Testis (tissue), 2 donors: ENCODE measurements at regions not wholly inside any gene's neighbourhood (a gene's known extent, or its start where the extent isn't known, plus 50 kb on each side); places are given as distances from the start of the nearest gene placed in this dataset.

ENCODE experiments used
- DNase-seq: peaks from one replicate; pipeline ENCODE4 v3.0.0-alpha.2; 2019
- H3K27ac ChIP-seq, 2 donors: fragments of 200-600 bp; sonication (generic); one replicate each; pipeline ENCODE4 v1.5.1; 2019
- H3K27me3 ChIP-seq: fragments of 200-600 bp; sonication (generic); one replicate; pipeline ENCODE4 v1.5.1; 2019
- H3K36me3 ChIP-seq: fragments of 200-600 bp; sonication (generic); one replicate; pipeline ENCODE4 v1.5.1; 2017; ENCODE audit warnings: low read depth; ENCODE audit errors: missing control alignments
- H3K4me1 ChIP-seq: fragments of 200-600 bp; sonication (generic); one replicate; pipeline ENCODE4 v1.5.1; 2019
- H3K4me3 ChIP-seq, 2 donors: fragments of 200-600 bp; sonication (generic); one replicate each; pipeline ENCODE4 v1.5.1; 2017 to 2019
- H3K9me3 ChIP-seq: fragments of 200-600 bp; sonication (generic); one replicate; pipeline ENCODE4 v1.5.1; 2017
- POLR2A ChIP-seq: fragments of 450-650 bp; IDR thresholded peaks from one replicate; pipeline ENCODE4 v1.6.1; 2017; ENCODE audit warnings: antibody characterized with exemption, mild to moderate bottlenecking, moderate library complexity
- WGBS, 2 donors: methylation state at CpG; one replicate each; pipeline ENCODE4 v1.1.5; 2018; 5-methylcytosine and 5-hydroxymethylcytosine counted together
- intact Hi-C: fragments of 100-400 bp; cut with DNase I; formaldehyde crosslinking; loops from one replicate; pipeline ENCODE4 v1.15.1; 2023; ENCODE audit warnings: low total_unique reads
- TF ChIP-seq, protein P1 (sequence below), 3 experiments: fragments of 450-650 bp in 2 of 3; fragments of 200-600 bp in 1 of 3; sonication (generic) in 1 of 3; IDR thresholded peaks; one replicate each; pipeline ENCODE4 v1.5.1; 2016 to 2019; ENCODE audit warnings: antibody characterized with exemption in 3 of 3, mild to moderate bottlenecking in 2 of 3, moderate library complexity in 1 of 3

DNA sequence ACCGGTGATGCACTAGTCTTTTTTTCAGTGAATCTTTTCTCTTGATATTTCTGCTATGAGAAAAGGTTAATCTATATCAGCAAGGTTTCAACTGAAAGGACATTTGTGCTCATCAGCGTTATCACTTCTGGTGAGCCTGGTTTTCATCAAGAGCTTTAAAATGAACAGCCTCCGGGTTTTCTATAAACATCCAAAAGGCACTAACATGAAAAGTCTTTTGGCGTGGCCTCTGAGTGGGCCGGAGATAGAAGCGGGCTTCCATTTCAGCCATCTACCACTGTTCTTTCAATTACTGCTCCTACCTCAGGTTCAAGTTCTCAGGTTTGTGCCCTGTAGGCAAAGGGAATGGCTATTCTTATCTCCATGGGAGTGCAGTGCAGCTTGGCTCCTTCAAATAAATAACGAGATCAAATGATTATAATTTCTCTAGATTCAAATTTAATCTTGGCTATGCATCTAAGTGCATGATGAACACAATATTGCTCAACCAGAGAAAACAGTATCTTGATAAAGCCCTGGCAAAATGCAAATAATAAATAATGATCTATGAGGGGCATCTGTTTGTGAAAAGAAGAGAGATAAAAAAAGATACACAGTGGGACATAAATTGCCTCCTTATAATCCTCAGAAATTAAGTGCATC is 314.8 kb downstream of the CDH2 start:
- H3K27ac ChIP-seq: no peak overlapping the region
- no peaks in the 10 kb centered on the region for H3K27me3 ChIP-seq
- intact Hi-C loops: no loop called here
- H3K4me1 ChIP-seq: no peaks in the 10 kb centered on the region
- H3K9me3 ChIP-seq: no peaks in the 10 kb centered on the region
- WGBS, 2 donors: 68 to 82% methylated on average over 7 of the region's 7 CpGs
- DNase-seq: no peak
- no peak for TF ChIP-seq POLR2A
- TF ChIP-seq, protein P1, sequence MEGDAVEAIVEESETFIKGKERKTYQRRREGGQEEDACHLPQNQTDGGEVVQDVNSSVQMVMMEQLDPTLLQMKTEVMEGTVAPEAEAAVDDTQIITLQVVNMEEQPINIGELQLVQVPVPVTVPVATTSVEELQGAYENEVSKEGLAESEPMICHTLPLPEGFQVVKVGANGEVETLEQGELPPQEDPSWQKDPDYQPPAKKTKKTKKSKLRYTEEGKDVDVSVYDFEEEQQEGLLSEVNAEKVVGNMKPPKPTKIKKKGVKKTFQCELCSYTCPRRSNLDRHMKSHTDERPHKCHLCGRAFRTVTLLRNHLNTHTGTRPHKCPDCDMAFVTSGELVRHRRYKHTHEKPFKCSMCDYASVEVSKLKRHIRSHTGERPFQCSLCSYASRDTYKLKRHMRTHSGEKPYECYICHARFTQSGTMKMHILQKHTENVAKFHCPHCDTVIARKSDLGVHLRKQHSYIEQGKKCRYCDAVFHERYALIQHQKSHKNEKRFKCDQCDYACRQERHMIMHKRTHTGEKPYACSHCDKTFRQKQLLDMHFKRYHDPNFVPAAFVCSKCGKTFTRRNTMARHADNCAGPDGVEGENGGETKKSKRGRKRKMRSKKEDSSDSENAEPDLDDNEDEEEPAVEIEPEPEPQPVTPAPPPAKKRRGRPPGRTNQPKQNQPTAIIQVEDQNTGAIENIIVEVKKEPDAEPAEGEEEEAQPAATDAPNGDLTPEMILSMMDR (IDR thresholded peaks at IDR 0.05): no peak
- H3K4me3 ChIP-seq: no peak overlapping the region
- no peaks in the 10 kb centered on the region for H3K36me3 ChIP-seq

DNA sequence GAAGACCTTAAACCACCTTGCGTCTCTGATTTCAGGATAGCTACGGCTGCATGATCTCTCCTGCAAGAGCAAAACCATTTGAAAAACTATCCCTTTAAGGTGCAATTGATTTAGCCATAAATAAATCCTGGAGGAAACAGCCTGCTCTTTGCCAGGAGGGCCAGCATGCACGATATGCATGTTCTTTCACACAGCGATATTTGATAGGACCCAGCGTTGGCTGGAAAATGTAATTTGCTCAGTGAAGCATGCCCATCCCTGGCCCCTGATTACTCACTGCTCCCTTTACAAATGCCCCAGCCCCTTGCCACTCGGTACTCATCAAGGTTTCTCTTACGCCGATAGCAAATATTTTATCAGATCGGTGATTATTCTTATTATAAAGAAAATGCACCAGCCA is 315.4 kb downstream of the CDH2 start:
- Histone ChIP-seq H3K4me3 (no peak overlapping the region), H3K4me1 (no peaks in the 10 kb centered on the region), H3K36me3 (no peaks in the 10 kb centered on the region), H3K27ac (no peak overlapping the region), H3K27me3 (no peaks in the 10 kb centered on the region), H3K9me3 (no peaks in the 10 kb centered on the region)
- intact Hi-C loops: no loop called here
- 69 to 72% methylated on average over 9 of the region's 9 CpGs for WGBS, 2 donors
- TF ChIP-seq POLR2A: no peak
- TF ChIP-seq, protein P1 (IDR thresholded peaks at IDR 0.05): no peak
- no peak for DNase-seq

DNA sequence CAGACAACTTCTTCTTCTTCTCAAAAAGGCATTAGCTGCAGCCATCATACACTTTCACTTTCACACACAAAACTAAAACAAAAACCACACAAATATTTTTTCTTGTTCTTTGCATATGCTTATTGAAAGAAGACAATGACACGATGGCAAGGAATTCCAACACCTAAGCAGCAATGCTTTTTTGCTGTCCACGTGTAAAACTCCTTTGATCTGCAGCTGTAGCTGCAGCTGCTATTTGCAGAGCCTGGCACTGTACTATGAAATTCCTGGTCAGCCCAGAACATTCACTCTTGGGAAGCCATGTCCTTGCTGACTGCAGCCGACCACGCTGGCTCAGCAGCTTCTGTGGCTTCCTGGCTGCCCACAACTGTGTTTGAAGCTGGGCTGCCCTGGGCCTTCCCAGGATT is 316.2 kb downstream of the CDH2 start:
- Histone ChIP-seq H3K27ac (no peak overlapping the region), H3K4me1 (no peaks in the 10 kb centered on the region), H3K36me3 (no peaks in the 10 kb centered on the region), H3K27me3 (no peaks in the 10 kb centered on the region), H3K4me3 (no peak overlapping the region), H3K9me3 (no peaks in the 10 kb centered on the region)
- TF ChIP-seq, protein P1 (IDR thresholded peaks at IDR 0.05): no peak
- no peak for TF ChIP-seq POLR2A
- intact Hi-C loops: no loop called here
- WGBS, 2 donors: 31 to 37% methylated on average over 4 of the region's 4 CpGs
- DNase-seq: no peak

DNA sequence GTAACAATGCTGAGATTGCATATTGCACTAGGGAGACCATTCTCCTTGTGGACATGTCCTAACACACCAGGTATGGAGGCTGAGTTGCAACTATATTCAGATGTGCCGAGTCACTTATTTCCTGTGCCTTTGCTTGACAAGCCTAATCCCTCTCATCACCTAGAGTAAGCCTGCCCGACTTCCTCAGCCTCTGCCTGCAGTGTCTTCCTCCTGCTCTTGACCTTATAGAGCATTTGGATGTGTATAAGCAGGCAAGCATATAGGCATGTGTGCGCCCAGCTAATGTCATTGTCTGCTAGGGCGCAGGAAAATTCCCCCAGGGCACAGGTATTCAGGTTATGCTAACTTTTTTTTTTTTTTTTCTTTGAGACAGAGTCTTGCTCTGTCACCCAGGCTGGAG is 316.9 kb downstream of the CDH2 start:
- no peaks in the 10 kb centered on the region for H3K27me3 ChIP-seq
- H3K4me3 ChIP-seq: no peak overlapping the region
- DNase-seq: no peak
- no peaks in the 10 kb centered on the region for H3K4me1 ChIP-seq
- WGBS, 2 donors: 66 to 72% methylated on average over 4 of the region's 4 CpGs
- H3K9me3 ChIP-seq: no peaks in the 10 kb centered on the region
- intact Hi-C loops: no loop called here
- TF ChIP-seq, protein P1 (IDR thresholded peaks at IDR 0.05): no peak
- TF ChIP-seq POLR2A: no peak
- H3K27ac ChIP-seq: no peak overlapping the region
- H3K36me3 ChIP-seq: no peaks in the 10 kb centered on the region

DNA sequence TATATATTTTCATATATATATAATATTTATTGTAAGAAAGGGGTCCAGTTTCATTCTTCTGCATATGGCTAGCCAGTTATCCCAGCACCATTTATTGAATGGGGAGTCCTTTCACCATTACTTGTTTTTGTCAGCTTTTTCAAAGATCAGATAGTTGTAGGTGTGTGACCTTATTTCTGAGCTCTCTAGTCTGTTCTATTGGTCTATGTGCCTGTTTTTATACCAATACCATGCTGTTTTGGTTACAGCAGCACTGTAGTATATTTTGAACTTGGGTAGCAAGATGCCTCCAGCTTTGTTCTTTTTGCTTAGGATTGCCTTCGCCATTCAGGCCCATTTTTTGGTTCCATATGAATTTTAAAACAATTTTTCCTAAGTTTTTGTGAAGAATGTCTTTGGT is 320.1 kb downstream of the CDH2 start:
- intact Hi-C loops: no loop called here
- no peak for TF ChIP-seq POLR2A
- TF ChIP-seq, protein P1 (IDR thresholded peaks at IDR 0.05): no peak
- H3K27me3 ChIP-seq: no peaks in the 10 kb centered on the region
- no peak for DNase-seq
- H3K36me3 ChIP-seq: no peaks in the 10 kb centered on the region
- no peaks in the 10 kb centered on the region for H3K9me3 ChIP-seq
- no peak overlapping the region for H3K27ac ChIP-seq
- H3K4me1 ChIP-seq: no peaks in the 10 kb centered on the region
- H3K4me3 ChIP-seq: no peak overlapping the region
- WGBS, 2 donors: 95 to 100% methylated on average over 1 of the region's 1 CpG
